Ecto neural progenitor cell (in vitro differentiated cells): ENCODE measurements at regions not wholly inside any gene's neighbourhood (a gene's known extent, or its start where the extent isn't known, plus 50 kb on each side); places are given as distances from the start of the nearest gene placed in this dataset.

Source experiments
- DNase-seq: peaks from one replicate; pipeline ENCODE4 v3.0.0-alpha.2; 2018; ENCODE audit warnings: low spot score

DNA sequence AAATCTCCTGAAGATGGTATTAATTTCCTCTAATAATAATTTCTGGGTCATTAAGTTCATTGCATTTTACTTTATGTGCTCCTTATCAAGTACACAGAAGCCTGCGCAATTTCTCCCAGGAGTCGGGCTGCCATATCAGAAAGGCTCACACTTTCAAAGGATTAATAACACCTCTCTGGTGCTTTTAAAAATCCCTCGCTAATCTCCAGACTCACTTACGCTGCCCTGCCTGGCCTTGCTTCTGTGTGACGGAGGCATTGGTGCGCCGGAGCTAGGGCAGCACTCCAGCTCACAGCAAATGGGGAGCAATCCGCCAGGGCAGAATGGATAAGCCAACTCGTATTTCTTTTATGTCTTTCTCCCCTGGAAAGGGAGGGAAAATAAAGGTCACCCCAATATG lies 300.8 kb downstream of the EFNB2 start:
- no peak for DNase-seq

DNA sequence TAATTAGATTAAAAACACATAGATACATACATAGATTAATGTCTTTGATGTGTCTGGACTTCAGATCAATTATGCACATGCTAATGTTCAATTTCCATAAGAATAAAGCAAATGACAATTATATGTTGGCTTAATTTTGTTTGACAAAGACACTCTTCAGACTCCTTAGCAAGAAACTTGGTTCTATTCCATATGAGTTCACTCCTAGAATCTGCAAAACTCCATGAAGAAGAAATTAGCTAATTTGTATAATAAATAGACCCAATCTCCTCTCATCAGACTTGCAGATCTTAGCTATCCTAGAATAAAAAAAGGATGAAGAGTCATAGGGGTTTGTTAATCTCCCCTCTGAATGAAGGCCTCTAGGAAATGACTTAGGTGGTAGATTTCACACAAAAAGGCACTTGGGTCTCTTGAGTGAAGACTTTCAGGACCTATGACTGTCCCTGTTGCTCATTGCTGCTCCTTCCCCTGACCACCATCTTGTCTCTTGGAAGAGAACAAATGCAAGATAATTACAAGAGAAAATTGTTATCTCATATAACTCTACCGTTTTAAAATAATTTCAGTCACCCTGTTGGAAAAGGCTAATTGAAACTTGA lies 302.2 kb downstream of the EFNB2 start:
- no peak for DNase-seq

DNA sequence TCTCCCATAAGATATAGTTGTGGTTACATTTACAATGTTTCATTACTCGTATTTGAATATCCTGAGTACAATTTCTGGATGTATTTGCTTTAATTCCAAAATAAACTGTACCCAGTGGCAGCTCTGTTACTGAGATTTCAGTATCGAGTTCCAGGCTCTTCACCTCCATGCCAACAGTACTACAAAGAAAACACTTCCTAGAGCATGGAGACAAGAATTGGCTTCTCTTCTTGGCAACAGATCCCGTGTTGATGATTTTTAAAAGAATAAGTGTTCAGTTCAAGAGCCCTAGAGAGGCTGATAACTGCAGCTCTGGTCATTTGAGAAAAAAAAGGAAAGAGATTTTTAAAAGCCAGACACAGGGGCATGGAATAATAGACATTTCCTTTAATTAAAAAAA lies 302.8 kb downstream of the EFNB2 start:
- DNase-seq = no peak

DNA sequence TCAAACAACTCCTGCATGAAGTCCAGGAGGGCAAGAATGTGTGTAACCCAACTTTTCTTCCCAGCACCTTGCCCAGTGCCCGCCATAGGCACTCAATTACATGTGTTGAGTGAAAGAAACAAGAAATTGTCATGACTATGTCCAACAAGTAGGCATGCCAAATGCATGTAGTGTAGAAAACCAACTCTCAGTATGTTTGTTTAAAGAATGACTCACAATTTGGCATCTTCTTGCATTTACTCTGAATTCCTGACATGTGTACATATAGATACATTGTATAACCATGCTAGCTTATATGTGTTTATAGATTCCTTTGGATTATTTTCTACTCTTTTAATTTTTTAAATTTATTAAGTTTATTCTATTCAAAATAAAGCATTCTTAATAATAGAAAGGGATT lies 305.0 kb downstream of the EFNB2 start:
- no peak for DNase-seq

DNA sequence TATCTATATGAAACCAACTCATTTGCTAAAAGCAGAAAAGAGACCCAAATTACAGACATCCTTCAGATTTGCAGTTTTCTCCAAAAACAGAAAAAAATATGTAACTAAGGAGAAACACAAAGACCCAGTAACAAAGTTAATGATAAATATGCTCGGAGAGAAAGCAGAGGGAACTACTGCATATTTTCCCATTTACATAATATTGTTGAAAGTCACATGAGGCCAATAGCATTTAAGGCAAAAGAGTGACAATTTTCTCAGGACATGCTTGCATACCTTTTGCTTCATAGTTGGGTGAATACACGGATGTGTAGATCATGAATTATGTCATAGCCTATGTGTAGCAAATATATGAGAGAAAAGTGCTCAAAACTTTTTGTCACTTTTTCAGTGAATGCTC lies 310.3 kb downstream of the EFNB2 start:
- DNase-seq = no peak

DNA sequence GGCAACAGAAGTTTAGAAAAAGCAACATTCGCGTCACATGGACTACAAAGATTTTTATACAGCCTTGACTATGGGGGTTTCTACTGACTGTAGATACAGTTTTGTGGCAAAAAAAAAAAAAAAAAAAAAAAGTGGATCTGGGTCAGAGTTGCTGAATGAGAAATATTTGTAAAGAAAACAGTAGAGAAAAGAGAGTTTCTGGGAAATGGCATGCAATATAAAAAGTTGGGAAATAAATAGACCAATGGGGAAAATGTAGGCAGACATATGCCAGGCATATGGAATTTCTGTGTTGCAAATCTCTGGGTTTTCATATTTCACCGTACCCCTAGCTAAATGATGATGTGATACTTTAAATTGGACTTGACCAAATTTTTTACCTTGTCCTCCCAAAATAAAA lies 315.3 kb downstream of the EFNB2 start:
- DNase-seq = no peak

DNA sequence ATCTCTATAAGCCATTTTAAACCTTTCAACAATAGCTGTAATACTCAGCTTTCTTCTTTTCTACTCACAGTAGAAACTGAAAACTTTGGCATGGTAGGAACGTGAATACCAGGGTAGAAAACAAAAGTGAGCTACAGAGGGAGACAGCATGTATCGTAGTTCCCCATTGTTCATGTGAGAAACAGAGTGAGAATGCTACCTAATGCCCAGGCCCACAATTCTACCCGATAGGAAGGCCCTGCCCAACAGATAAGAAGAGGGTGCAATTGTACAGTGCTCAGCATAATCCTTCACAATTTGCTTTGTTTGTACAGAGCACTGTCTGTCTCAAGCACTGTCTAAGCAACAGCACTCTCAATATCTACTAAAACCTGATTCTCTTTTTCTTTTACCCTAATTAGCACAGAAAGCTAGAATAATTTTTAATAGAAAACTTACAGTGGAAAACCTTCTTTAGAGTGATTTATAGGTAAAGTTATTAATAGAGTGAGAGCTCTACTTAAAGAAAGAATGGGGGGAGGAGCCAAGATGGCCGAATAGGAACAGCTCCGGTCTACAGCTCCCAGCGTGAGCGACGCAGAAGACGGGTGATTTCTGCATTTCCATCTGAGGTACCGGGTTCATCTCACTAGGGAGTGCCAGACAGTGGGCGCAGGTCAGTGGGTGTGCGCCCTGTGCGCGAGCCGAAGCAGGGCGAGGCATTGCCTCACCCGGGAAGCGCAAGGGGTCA lies 322.3 kb downstream of the EFNB2 start:
- no peak for DNase-seq

DNA sequence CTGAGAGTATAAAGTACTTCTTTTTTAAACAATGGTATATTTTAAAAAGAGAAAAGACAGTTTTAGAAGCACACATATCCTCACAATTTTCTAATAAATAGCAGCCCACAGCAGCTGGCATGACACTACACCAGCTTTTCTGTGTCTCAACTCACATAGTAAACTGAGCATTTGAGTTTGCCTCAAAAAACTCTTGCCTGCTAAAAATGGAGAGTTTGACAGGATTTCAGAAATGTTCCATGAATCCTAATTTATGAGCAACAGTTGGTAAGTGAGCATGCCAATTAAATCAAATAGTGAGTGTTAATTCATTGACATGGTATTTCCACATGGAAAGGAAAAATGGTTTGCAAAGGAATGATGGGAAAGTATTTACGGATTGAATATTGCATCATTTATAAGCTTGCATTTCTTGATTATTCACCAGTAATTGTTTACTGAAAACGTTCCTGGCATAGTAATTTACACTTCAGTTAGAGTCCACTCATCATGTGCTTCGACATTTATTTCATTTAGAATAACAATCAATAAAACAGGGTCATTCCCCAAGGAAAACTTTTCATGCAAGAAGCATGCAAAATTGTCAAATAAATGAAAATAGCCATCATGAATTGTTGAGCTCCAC lies 323.0 kb downstream of the EFNB2 start:
- DNase-seq = no peak

DNA sequence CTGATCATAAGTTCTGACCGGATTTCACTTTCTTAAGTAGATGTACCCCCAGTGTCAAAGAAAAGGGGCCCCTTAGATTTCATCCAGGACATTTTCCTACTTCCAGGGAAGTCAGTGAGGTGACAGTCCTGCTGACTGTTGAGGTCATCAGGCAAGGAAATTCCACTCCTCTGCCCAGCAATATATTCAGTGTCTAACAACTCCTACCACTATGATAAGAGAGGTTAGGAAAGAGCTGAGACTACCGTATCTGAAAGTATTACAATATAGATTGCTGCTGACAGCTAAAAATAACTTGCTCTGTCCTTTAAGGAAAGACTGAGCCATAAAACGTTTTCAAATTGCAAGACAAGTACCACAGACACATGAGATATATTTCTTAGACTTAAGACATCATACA lies 325.1 kb downstream of the EFNB2 start:
- no peak for DNase-seq

DNA sequence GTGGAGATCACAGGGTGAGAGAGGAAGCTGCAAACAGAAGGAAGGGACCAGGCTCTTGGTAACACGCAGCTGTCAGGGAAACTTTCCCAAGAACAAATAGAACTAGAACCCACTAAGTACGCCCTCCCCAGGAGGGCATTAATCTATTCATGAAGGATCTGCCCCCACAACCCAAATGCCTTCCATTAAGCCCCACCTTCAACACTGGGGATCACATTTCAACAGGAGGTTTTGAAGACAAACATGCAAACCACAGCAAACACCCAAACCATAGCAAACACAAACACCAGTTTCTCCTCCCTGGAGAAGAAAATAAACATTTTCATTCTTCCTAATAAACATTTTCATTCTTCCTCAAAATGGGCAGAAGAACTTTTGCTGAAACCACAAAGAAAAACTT lies 329.6 kb downstream of the EFNB2 start:
- no peak for DNase-seq

DNA sequence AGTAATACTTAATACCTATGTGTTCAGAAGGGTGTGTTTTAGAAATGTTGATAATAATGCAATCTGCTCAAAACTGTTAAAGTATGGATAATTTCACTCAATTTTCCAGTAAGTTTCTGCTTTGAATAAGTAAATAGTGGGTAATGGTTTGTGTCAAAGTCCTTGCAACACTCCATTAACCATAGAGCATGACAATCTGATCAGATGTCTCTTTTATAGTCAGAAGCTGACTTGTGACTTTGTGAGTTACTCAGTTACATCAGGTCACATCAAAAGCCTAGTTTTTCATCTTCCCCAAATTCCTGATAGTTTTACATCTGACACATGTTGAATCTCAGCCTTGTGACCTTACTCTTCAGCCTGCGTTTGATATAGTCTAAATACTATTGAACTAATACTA lies 338.0 kb downstream of the EFNB2 start:
- DNase-seq = no peak

DNA sequence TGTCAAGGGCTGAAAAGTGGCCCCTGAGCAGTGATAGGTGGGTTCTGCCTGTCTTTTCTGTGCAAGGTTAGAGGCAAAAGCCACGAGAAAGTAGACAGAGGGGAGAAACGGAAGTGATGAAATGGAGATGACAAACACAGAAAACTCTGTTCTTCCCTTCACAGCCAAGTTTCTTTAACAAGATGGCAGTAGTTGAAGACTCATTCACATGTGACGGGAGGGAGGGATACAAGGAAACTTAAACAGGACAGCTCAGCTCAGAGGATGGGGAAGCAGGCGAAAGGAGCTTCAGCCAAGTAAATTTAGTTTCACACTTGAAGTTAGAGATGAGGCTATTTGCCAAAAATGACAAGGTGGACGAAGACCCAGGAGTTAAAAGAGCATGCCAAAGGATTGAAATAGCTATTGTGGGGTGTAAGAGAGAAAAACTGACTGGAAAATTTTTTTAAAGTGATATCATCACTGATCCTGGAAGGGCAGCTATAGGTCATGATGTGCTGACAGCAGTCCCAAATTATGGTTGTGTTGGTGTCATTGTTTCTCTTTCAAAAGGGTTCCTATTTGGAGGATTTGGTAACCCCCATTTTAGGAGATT lies 347.9 kb downstream of the EFNB2 start:
- DNase-seq = no peak

DNA sequence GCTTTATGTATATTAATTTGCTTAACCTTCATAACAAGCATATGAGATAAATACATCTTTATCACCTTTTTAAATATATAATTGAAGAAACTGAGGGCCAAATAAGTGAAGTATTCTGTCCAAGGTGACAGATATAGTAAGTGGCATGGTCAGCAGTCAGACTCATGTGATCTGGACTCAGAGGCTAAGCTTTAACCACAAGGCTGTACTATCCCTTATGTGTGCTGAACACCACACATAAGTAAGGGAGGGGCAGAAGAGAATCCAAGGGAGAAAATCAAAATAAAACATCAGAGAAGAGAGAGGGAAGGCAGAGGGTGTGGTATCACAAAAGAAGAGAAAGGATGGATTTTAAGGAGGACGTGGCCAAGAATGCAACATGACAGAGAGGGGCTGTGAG lies 348.4 kb downstream of the EFNB2 start:
- DNase-seq = no peak

DNA sequence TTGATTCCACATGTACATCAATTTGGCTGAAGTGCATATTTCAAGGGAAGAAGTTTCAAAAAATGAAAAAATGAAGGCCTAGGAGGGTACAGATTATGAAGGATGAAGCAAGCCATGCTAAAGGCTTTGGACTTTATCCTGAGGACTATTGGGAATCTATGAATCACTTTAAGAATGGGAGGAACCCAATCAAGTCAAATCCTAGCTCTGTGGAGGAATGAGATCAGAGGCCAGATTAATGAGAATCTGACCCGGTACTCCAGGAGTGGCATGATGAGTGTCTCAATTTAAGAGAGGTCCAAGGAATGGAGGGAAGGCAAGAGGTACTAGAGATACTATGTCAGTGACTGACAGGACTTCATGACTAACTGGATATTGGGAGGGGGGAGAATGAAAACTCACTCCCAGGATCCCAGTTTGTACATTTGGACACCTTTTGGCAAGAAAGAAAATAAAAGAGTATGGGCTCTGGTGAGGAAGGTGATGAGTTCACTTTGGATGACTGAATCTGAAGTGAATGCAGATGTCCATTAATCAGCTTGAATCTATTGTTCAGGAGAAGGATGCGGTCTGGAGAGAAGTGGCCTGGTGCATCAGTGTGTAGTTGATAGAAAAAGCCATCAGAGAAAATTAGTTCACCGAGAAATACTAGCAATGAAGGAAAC lies 349.0 kb downstream of the EFNB2 start:
- DNase-seq = no peak

DNA sequence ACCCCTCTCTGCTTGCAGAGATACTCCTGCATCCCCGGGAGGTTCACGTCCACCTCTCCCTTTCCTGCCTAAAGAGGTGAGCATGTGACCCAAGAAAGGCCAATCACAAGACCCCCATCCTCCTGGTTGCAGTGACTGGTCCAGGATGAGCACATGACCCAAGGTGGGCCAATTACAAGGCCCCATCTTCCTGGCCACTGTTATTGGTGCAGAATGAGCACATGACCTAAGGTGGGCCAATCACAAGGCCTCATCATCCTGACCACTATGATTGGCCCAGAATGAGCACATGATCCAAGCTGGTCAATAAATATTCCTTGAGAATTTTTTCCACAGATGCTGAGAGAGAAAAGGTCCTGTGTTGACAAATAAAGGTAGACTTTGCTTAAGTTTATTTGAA lies 350.7 kb downstream of the EFNB2 start:
- no peak for DNase-seq

DNA sequence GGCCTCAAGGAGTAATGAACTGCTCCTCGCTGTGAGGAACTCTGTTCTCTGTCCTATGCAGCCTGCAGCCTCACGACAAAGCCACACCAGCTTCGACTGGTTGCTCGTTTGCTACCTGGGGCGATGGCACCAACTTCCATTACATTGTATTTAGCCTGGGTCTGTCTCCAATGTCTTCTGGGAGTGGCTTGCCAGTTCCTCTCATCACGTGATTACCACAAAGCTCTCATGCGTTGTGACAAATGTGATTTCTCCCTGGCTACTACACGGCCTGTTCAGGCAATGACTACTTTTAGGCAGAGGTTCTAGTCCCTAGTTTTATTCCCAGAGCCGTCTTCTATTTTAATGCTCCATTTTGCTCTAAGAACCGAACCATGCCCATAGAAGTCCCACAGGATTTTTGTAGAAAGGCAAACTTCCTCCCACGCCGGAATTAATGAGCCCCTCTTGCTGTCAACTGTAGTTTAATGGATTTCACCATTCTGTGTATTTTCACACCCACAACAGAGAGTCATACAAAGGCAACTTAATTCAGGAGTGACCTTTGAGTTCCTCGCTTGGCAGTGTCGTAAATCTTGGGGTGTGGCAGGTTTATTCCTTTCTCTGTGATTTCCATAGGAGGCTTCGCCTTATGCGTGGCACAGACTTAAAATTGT lies 351.9 kb downstream of the EFNB2 start:
- DNase-seq = no peak

DNA sequence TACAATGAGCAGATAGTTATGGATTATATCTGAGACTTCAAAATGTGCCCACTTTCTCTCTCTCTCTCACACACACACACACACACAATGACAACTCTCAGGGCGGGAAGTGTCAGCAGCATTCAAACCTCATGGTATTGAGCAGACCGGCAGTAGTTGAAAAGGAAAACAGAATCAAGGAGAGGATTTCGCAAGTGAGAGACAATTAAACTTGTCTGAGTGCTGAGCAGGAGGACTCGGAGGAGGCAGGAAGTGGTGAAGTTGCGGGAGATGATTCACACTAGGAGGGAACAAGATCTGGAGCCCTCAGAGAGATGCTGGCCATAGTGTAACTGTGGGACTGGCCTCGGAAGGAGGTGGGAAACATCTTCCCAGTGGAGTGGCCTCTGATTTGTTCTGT lies 353.1 kb downstream of the EFNB2 start:
- no peak for DNase-seq

DNA sequence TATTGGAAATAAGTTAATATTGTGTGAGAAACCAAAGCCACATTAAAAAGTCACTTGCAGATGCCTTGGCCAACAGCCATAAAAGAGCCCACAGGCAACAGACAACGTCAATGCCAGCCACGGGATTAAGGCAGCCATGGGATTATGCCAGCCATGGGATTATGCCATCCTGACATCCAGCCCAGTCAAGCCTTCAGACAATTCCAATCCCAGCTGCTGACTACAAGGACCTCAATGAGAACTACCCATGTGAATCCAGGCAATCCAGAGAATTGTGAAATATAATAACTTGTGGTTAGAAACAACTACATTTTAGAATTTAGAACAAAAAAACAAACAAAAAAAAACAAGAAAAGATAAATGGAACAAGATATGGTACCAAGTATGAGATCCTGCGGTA lies 356.6 kb downstream of the EFNB2 start:
- DNase-seq = no peak

DNA sequence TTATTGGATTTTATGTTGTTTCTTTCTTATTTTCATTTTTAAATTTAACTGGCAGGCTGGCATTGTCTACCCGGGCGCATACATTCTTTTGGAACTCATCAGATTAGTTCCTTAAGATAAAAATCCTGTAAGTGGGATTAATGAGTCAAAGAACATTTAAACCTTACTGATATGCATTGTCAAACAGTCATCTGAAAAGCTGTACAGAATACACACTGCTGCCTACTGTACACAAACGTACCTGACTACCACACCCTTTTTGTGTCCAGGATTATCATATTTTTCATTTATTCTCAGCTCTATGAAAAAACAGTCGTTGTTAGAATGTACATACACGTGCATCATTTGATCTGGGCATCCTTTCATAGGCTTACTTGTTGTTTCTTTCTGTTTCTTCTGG lies 358.3 kb downstream of the EFNB2 start:
- no peak for DNase-seq

DNA sequence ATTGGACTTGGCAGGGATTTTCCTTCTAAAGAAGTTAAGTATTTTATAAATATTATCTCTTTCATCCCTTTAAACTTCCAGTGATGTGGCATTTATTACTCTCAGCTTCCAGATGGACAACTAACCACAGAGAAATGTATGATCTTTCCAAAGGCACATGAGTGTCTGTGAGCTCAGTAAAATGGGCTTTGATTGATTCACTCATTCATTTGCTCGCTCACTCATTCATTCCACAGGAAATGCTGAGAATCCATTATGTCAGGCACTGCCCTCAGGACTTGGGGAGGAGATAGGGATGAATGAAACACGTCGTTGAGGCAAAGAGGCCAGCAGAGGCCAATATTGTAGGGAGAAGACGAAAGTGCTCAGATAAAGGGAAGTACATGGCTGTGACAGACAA lies 359.3 kb downstream of the EFNB2 start:
- no peak for DNase-seq

DNA sequence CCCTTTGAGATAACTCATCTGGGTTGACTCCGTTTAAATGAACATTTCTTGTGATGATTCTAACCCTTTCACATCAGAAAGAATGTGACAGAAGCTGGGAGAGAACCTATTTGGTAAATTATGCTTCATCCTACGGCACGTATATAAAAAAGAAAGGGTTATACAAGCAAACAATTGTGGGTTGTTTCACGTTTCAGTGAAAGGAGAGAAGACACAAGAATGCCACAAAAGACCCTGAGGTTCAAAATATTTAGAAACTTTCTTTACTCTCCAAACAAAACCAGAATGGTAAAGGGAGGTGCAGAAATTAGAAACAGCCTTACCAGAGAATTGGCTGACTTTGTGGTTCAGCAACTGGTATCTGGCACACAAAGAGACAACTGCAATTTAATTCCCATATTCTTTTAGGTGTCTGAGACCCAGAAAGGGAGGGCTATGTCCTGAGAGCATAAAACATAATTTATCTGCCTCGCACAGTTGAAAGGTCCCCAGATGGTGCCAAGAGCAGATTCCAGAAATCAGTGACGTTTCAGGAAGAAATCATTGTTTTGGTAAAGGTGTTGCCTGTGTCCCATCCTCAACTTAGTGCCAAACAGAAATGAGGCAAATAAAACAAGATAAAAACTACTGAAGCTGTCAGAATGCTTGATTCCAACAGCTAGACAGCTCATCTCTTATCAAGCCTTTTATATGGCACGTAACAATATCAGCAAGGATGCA lies 361.4 kb downstream of the EFNB2 start:
- DNase-seq = no peak

DNA sequence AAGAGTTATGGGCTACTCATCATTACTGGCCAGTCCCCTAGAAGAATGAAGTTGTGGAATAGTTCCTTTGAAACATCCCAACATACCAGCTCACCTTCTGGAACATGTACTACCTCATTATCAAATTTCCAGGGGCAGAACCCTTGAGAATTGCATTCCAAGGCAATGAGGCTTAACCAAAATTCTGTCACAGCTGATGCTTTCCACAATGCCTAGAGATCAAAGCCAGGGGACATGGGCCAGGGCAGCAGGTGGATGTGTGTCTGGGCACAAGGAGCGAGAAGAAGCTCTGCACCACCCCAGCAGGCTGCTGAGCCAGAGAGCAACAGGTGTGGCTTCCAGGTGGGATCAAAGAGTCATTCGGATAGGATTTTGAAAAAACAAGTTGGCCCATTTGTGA lies 362.1 kb downstream of the EFNB2 start:
- no peak for DNase-seq
